ENCODE measurements at regions not wholly inside any gene's neighbourhood (a gene's known extent, or its start where the extent isn't known, plus 50 kb on each side); places are given as distances from the start of the nearest gene placed in this dataset.

GRCh38 chr13:24085662-24086061 lies 74.9 kb upstream of the SPATA13 start:
- DNase-seq (no peak), ATAC-seq (no peak)
- no peaks in the 10 kb centered on the region for H3K36me3 ChIP-seq (ENCODE audit: control insufficient read depth, insufficient read depth, low read length)
- Mint-ChIP-seq H3K4me3 (no peak overlapping the region), H3K27me3 (ENCODE audit: low read depth in 2 of 2) (peaks cover 10 to 13% of the 10 kb centered on the region in 2 donors), H3K36me3 (no peaks in the 10 kb centered on the region), H3K27ac (no peak overlapping the region), H3K4me1 (no peaks in the 10 kb centered on the region), H3K9me3 (no peaks in the 10 kb centered on the region)
- TF ChIP-seq CTCF (IDR thresholded peaks at IDR 0.05) = no peak
- 80% methylated on average over 4 of the region's 4 CpGs for WGBS (ENCODE audit: insufficient coverage)
- H3K9me3 ChIP-seq (ENCODE audit: control insufficient read depth, insufficient read depth, low read length) = no peaks in the 10 kb centered on the region
- intact Hi-C loops (cut with micrococcal nuclease) = no loop called here
- H3K4me3 ChIP-seq (ENCODE audit: low read length) = no peak overlapping the region
- no peaks in the 10 kb centered on the region for H3K4me1 ChIP-seq (ENCODE audit: control insufficient read depth, insufficient read depth, low read length)
- H3K27me3 ChIP-seq (ENCODE audit: control insufficient read depth, insufficient read depth, low read length) = no peaks in the 10 kb centered on the region
- H3K27ac ChIP-seq (ENCODE audit: low read length) = no peak overlapping the region

GRCh38 chr13:24086642-24087041 lies 73.9 kb upstream of the SPATA13 start:
- DNase-seq (no peak), ATAC-seq (no peak)
- Histone ChIP-seq H3K36me3 (ENCODE audit: control insufficient read depth, insufficient read depth, low read length) (no peaks in the 10 kb centered on the region), H3K4me3 (ENCODE audit: low read length) (no peak overlapping the region), H3K9me3 (ENCODE audit: control insufficient read depth, insufficient read depth, low read length) (no peaks in the 10 kb centered on the region), H3K27me3 (ENCODE audit: control insufficient read depth, insufficient read depth, low read length) (no peaks in the 10 kb centered on the region), H3K4me1 (ENCODE audit: control insufficient read depth, insufficient read depth, low read length) (no peaks in the 10 kb centered on the region), H3K27ac (ENCODE audit: low read length) (no peak overlapping the region)
- no peaks in the 10 kb centered on the region for H3K9me3 Mint-ChIP-seq
- intact Hi-C loops (cut with micrococcal nuclease) = no loop called here
- no peak overlapping the region for H3K27ac Mint-ChIP-seq
- TF ChIP-seq CTCF (IDR thresholded peaks at IDR 0.05) = no peak
- 85% methylated on average over 6 of the region's 6 CpGs for WGBS (ENCODE audit: insufficient coverage)
- no peaks in the 10 kb centered on the region for H3K36me3 Mint-ChIP-seq
- H3K4me1 Mint-ChIP-seq = no peaks in the 10 kb centered on the region
- H3K27me3 Mint-ChIP-seq (ENCODE audit: low read depth in 2 of 2) = peaks cover 10 to 13% of the 10 kb centered on the region in 2 donors
- no peak overlapping the region for H3K4me3 Mint-ChIP-seq

DNA sequence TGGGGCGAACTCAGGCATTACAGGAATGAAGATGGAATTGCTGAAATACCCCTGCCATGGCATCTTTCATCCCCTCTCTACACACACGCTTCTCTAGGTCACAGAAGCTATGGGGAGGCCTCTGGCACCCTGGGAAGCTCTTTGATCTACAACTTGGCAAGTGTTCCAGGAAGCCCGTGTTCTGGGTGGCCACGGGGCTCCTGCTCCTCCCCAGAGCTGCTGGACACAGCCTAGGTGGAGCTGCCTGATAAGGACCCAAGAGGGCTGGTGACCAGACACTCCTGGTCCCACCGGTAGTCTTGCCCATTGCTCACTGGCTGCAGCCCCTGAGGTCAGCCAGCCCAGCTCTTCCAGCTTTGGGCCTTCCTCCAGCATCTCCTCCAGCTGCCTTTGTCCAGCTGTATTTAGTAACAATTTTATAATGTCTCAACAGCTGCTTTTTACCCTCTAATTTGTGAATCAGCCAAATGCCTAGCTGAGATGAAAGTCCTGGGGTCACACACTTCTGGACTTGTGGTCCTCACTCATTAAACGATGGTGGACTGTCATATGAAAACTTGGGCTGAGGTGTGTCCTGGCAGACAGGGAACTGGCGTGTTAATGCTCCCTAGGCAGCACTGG lies 72.8 kb upstream of the SPATA13 start:
- Mint-ChIP-seq H3K4me1 (no peaks in the 10 kb centered on the region), H3K9me3 (no peaks in the 10 kb centered on the region), H3K27ac (no peak overlapping the region), H3K27me3 (ENCODE audit: low read depth in 2 of 2) (peaks cover 10 to 13% of the 10 kb centered on the region in 2 donors), H3K4me3 (no peak overlapping the region), H3K36me3 (no peaks in the 10 kb centered on the region)
- no peak for TF ChIP-seq CTCF (IDR thresholded peaks at IDR 0.05)
- Histone ChIP-seq H3K27me3 (ENCODE audit: control insufficient read depth, insufficient read depth, low read length) (no peaks in the 10 kb centered on the region), H3K27ac (ENCODE audit: low read length) (no peak overlapping the region), H3K36me3 (ENCODE audit: control insufficient read depth, insufficient read depth, low read length) (no peaks in the 10 kb centered on the region), H3K9me3 (ENCODE audit: control insufficient read depth, insufficient read depth, low read length) (no peaks in the 10 kb centered on the region), H3K4me1 (ENCODE audit: control insufficient read depth, insufficient read depth, low read length) (no peaks in the 10 kb centered on the region), H3K4me3 (ENCODE audit: low read length) (no peak overlapping the region)
- no peak for DNase-seq
- intact Hi-C loops (cut with micrococcal nuclease) = no loop called here
- ATAC-seq = no peak
- WGBS (ENCODE audit: insufficient coverage) = 78% methylated on average over 7 of the region's 7 CpGs

DNA sequence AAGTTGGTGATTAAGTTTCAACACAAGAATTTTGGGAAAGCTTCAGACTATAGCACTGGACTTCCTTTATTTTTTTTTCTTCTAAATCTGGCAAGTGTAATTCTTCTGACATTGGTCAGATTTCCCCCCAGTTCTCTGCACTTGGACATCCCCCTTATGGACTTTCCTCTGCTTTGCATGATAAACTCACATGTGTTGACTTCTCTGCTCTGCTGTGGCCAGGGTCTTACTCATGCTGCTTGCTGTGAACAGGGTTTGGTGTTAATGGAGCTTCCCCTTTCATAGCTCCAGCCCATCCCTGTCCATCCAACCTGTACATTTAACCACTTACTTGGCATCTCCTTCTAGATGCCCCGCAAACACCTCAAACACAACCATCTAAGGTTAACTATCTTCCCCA lies 70.5 kb upstream of the SPATA13 start:
- Histone ChIP-seq H3K4me1 (ENCODE audit: control insufficient read depth, insufficient read depth, low read length) (no peaks in the 10 kb centered on the region), H3K27ac (ENCODE audit: low read length) (no peak overlapping the region), H3K4me3 (ENCODE audit: low read length) (no peak overlapping the region), H3K27me3 (ENCODE audit: control insufficient read depth, insufficient read depth, low read length) (no peaks in the 10 kb centered on the region), H3K36me3 (ENCODE audit: control insufficient read depth, insufficient read depth, low read length) (no peaks in the 10 kb centered on the region), H3K9me3 (ENCODE audit: control insufficient read depth, insufficient read depth, low read length) (no peaks in the 10 kb centered on the region)
- Mint-ChIP-seq H3K9me3 (no peaks in the 10 kb centered on the region), H3K27ac (no peak overlapping the region), H3K36me3 (no peaks in the 10 kb centered on the region), H3K4me3 (no peak overlapping the region), H3K27me3 (ENCODE audit: low read depth in 2 of 2) (peaks cover 10 to 13% of the 10 kb centered on the region in 2 donors), H3K4me1 (no peaks in the 10 kb centered on the region)
- WGBS (ENCODE audit: insufficient coverage) = 93% methylated on average over 1 of the region's 1 CpG
- TF ChIP-seq CTCF (IDR thresholded peaks at IDR 0.05) = no peak
- intact Hi-C loops (cut with micrococcal nuclease) = no loop called here
- no peak for DNase-seq
- no peak for ATAC-seq
